ENCODE measurements at regions not wholly inside any gene's neighbourhood (a gene's known extent, or its start where the extent isn't known, plus 50 kb on each side); places are given as distances from the start of the nearest gene placed in this dataset.

- DNase-seq (ENCODE audit: low spot score) = no peak
These were observed 368.1 kb upstream of the TMTC1 start for GRCh38 chr12:30151831-30152230.

- no peak for DNase-seq (ENCODE audit: low spot score)
These were observed 362.8 kb upstream of the TMTC1 start for GRCh38 chr12:30146561-30146960.

- no peak for DNase-seq (ENCODE audit: low spot score)
These were observed 361.9 kb upstream of the TMTC1 start for GRCh38 chr12:30145684-30146032.

- no peak for DNase-seq (ENCODE audit: low spot score)
These were observed 361.3 kb upstream of the TMTC1 start for GRCh38 chr12:30144777-30145683.

- DNase-seq (ENCODE audit: low spot score) = no peak
These were observed 358.6 kb upstream of the TMTC1 start for GRCh38 chr12:30142301-30142700.

DNA sequence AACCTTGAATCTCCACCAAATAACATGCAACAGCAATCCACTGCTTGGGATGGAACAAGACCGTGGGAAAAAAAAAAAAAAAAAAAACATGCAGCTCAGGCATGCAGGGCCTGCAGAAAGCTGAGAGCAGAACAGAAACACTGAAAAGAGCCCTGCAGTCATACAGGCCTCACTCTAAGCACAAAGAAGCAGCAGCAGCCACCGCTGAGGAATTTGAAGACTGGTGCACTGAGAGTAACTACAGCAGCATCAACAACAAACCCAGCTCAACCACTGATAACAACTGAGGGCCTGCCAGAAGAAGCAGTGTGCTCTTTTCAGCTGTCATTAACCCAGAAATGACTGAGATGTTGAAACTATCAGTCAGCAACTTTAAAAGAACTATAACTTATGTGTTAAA is 354.7 kb upstream of the TMTC1 start:
- DNase-seq (ENCODE audit: low spot score) = no peak

DNA sequence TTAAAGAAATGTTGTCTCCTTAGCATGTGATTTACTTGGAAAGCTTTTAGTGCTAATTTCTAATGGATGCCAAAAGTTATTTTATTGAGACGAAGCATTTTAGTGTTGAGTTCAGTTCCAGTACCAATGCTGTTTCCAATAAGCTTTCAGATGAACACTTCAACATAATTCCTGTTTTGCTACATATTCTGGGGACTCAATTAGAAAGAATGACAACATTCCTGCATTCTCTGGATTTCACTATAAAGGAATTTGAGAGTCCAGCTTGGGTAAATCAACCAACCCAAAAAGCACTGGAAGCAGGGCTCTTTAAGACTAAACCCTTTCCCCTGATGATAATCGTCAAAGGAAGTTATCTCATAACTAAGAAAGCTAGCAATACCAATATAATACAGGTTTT is 353.0 kb upstream of the TMTC1 start:
- no peak for DNase-seq (ENCODE audit: low spot score)

DNA sequence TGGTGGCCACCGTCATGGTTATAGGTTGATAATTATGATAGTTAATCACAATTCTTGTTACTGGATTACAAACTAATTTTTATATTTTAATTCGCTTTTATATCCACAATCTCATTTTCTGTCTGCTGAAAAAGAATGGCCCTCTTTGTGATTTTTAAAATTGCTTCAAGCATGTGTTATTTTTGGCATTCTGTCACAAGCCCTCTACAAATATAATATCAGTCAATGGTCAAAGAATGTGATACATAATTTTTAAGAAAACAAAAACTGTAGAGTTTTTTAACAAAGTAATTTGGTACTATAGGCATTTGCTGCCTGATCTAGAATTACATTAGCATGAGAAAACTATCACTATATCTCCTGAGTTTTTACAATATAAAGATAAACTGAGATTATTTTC is 352.0 kb upstream of the TMTC1 start:
- no peak for DNase-seq (ENCODE audit: low spot score)

DNA sequence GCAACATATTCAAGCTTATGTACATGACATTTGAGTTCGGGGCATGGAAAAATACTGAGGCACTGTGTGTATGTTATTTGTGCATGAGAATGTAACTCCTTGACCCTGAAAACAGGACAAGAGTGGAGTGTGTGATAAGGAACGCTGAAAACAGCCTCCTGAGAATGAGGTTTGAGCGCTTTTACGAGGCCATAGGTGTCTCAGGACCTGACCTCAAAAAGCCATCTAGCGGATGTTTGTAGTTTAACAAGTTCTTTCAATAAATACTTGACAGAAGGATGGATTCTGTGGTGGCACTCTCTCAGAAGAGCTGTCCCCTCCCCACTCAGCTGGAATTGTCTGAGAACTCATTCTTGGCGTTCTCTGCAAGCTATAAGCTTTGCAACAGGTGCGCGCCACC is 350.5 kb upstream of the TMTC1 start:
- DNase-seq (ENCODE audit: low spot score) = no peak

DNA sequence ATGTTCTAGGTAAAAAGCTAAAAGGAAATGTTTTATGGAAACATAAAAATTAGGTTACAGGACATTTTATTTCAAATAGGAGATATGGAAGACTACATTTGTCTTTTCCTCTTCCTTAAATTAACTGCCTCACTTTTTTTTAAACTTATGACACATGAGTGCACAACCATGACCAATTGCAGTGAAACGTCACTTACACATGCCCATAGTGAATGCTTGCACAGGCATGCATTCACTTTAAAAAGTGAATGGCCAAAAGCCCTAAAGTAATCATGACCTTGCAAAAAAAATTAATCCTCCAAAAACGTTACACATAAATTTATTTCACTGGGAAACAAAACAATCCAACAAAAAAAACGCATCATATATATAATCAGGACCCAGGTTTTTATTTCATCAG is 343.2 kb upstream of the TMTC1 start:
- no peak for DNase-seq (ENCODE audit: low spot score)

DNA sequence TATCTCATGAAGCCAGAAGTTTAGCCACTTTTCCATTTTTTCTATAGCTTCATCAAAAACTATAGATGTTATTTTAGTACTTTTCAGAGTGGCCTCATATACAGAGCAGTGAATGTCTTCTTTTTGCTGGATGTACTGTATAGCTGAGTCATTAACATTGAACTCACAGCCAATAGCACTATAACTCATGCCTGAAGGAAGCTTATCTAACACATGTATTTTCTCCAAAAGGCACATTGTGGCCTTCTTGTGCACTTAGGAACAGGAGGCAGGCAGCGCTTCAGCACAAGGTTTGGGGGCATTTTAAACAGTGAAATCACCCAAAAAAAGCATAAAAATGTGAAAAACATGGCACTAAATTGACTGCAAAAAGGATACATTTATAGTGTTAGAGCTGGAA is 336.8 kb upstream of the TMTC1 start:
- DNase-seq (ENCODE audit: low spot score) = no peak

GRCh38 chr12:30117483-30117882 is 333.7 kb upstream of the TMTC1 start:
- DNase-seq (ENCODE audit: low spot score) = no peak

DNA sequence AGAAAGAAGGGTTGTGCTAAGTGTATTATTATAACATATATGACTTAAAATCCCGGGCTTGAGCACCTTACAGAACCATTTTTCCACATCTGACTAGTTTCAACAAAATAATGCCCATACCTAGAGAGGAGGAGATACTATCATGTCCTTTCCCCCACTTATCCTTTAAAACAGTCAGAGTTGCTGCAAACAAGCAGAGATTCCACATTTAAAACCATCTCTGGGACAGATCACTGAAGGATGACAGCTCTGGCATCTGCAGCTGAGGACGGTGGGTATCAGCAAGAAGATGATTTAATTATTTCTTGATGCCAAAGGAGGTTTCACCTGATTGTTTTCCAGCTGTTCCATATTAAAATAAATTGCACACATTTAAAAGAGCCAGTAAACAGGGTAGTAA is 328.0 kb upstream of the TMTC1 start:
- DNase-seq (ENCODE audit: low spot score) = no peak

- DNase-seq (ENCODE audit: low spot score) = no peak
These were observed 327.3 kb upstream of the TMTC1 start for GRCh38 chr12:30110958-30111586.

DNA sequence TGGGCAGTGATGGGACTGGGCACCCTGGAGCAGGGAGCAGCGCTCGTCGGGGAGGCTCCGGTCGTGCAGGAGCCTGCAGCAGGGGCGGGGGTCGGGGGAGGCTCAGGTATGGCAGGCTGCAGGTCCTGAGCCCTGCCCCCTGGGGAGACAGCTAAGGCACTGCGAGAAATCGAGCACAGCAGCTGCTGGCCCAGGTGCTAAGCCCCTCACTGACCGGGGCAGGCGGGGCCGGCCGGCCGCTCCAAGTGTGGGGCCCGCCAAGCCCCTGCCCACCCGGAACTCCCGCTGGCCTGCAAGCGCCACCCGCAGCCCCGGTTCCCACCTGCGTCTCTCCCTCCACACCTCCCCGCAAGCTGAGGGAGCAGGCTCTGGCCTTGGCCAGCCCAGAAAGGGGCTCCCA is 326.8 kb upstream of the TMTC1 start:
- DNase-seq (ENCODE audit: low spot score) = no peak

GRCh38 chr12:30108666-30109065 is 324.9 kb upstream of the TMTC1 start:
- no peak for DNase-seq (ENCODE audit: low spot score)

DNA sequence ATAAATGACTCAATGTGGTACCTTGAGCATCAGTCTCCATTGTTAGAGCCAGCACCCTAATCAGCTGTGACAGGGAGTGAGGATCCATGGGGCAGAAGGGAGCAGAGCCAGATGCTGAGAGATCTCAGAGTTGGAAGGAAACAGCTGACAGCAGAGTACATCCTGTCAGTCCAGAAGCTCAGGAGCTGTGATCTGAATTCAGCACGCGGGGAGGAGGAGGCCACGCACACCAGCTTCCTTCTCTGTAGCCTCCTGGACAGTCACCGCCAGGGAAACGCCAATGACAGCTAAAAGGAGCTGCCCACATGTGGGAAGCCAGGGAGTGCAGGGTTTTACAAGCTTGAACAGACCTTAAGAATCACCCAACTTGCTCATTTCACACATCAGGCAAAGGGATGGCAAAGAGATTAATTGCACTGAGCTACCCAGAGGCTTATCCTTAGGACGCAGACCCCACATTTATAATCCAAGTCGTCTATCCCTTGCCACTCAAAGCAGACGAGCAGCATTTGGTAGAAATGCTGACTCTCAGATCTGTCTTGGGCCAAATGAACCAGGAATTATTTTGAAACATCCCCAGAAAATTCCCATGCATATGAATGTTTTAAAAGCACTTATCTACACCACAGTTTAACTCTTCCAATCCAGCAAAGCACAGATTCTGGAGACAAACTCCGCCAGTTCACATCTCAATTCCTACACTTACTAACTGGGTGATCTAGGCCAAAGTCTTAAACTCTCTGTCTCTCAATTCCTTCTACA is 322.6 kb upstream of the TMTC1 start:
- no peak for DNase-seq (ENCODE audit: low spot score)

GRCh38 chr12:30105505-30105904 is 321.8 kb upstream of the TMTC1 start:
- no peak for DNase-seq (ENCODE audit: low spot score)

GRCh38 chr12:30104971-30105370 is 321.2 kb upstream of the TMTC1 start:
- no peak for DNase-seq (ENCODE audit: low spot score)

DNA sequence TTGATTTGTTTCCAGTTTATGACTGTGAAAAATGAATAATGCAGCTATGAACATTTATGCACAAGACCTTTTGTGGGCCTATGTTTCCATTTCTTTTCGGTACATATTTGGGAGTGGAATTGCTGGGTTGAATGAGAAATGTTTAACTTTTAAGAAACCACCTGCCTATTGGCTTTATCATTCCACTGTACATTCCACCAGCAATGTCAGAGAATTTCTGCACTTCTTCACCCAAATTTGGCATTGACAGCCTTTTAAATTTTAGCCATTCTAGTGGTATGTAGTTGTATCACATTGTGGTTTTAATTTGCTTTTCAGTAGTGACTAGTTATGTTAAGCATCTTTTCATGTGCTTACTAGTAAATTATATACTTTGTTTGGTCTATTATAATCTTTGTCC is 317.0 kb upstream of the TMTC1 start:
- DNase-seq (ENCODE audit: low spot score) = no peak

DNA sequence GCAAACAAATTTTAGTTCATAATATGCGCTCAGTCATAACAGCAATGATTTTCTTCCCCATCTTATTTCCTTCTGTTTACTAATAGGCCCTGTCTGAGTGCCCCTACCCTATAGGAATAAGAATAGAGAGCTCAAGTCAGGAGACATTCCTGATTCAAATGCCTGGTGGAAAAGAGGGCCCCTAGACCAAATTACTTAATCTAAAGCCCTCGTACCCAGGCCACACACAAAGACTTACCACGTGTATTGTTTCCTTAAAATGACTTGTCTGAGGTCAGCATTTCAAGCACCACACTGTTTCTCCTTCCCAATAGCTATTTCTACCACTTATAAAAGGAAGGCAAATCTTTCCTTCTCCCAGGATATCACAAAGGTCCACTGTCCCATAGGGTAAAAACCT is 314.9 kb upstream of the TMTC1 start:
- DNase-seq (ENCODE audit: low spot score) = no peak

DNA sequence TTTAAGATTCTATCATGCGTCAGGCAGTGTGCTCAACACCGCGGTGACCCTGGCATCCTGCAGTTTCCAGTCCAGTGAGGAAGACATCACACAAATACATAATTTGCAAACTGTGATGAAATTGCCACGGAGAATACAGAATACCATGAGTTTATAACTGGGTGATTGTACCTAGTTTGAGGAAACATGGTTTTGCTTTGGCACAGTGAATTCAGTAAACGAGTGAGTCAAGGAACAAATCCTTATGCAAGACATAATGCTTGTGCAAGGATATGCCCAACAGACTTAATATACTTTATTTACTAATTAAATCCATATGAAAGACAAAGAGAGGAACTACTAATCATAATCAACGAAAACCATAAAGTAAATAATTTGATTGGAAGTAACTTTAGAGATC is 311.8 kb upstream of the TMTC1 start:
- no peak for DNase-seq (ENCODE audit: low spot score)

DNA sequence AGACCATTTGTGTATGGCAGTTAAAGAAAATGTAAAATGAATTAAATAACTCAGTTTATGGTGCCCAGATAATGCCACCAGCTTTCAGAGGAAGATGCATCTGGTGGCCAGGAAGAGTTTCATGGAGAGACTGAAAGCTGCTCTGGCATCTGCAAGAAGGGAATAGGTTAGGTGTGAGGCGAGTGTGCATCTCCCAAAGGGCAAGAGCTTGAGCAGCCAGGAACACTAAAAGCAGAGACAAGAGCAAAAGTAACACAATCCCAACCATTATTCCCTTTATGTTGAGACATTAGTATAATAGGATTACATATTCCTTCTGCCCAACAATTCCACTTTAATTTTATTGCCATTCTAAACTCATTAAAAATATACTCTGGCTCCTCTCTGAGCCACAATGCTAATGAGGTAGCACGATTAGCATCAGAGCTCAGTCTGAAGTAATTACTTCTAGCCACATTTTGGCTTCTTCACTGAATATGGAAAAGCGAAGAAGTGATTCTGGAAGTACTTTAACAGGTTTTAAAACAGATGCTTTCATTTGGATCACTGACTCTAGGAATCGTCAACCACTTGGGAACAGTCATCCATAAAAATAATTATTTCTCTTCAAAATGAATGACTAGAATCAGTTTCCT is 309.4 kb upstream of the TMTC1 start:
- DNase-seq (ENCODE audit: low spot score) = no peak

Measured in AG08395 (cell line).